Spleen (tissue), 11 donors: ENCODE measurements at regions not wholly inside any gene's neighbourhood (a gene's known extent, or its start where the extent isn't known, plus 50 kb on each side); places are given as distances from the start of the nearest gene placed in this dataset.

ENCODE experiments used
- DNase-seq: peaks from one replicate; pipeline ENCODE4 v3.0.0-alpha.2; 2020
- H3K27ac ChIP-seq, 8 donors: fragments of 200-600 bp; sonication (generic) in 7 of 8; 1 replicate in 4 of 8; 2 replicates in 4 of 8; pipeline versions ENCODE4 v1.5.0 to v1.8.0; 2016 to 2021; ENCODE audit warnings: inconsistent platforms in 4 of 8, mild to moderate bottlenecking in 4 of 8, moderate library complexity in 1 of 8
- H3K27me3 ChIP-seq, 7 donors: fragments of 200-600 bp; sonication (generic) in 6 of 7; replicated peaks in 1 of 7; 1 replicate in 4 of 7; 2 replicates in 3 of 7; pipeline versions ENCODE4 v1.5.0 to v1.8.0; 2016 to 2021; ENCODE audit warnings: inconsistent platforms in 3 of 7, mild to moderate bottlenecking in 1 of 7
- H3K36me3 ChIP-seq, 6 donors: fragments of 200-600 bp; sonication (generic) in 5 of 6; 1 replicate in 4 of 6; 2 replicates in 2 of 6; pipeline versions ENCODE4 v1.5.0 to v1.8.0; 2016 to 2021; ENCODE audit warnings: inconsistent platforms in 2 of 6
- H3K4me1 ChIP-seq, 6 donors: fragments of 200-600 bp; sonication (generic) in 5 of 6; 1 replicate in 3 of 6; 2 replicates in 3 of 6; pipeline versions ENCODE4 v1.5.0 to v1.8.0; 2016 to 2021; ENCODE audit warnings: inconsistent platforms in 3 of 6
- H3K4me3 ChIP-seq, 8 donors: fragments of 200-600 bp; sonication (generic) in 7 of 8; 1 replicate in 4 of 8; 2 replicates in 4 of 8; pipeline versions ENCODE4 v1.5.0 to v1.8.0; 2016 to 2021; ENCODE audit warnings: inconsistent platforms in 4 of 8, mild to moderate bottlenecking in 4 of 8, moderate library complexity in 2 of 8
- H3K9me3 ChIP-seq, 8 donors: fragments of 200-600 bp; sonication (generic) in 7 of 8; 1 replicate in 4 of 8; 2 replicates in 4 of 8; pipeline versions ENCODE4 v1.5.0 to v1.8.0; 2016 to 2021; ENCODE audit warnings: inconsistent platforms in 4 of 8
- POLR2A ChIP-seq, 3 donors: fragments of 450-650 bp; IDR thresholded peaks; one replicate each; pipeline ENCODE4 v1.5.1; 2017; ENCODE audit warnings: antibody characterized with exemption in 3 of 3, mild to moderate bottlenecking in 1 of 3
- POLR2AphosphoS5 ChIP-seq, 3 donors: sonication (generic); formaldehyde crosslinking; IDR thresholded peaks; one replicate each; pipeline ENCODE4 v1.5.1; 2017; ENCODE audit warnings: antibody characterized with exemption in 3 of 3
- WGBS, 5 donors: extraction: QIAGEN DNeasy Blood & Tissue Kit in 3 of 5; methylation state at CpG; one replicate each; pipeline versions ENCODE4 v1.1.5 to v1.1.7; 2013 to 2018; 5-methylcytosine and 5-hydroxymethylcytosine counted together
- intact Hi-C: fragments of 100-400 bp; cut with DNase I; formaldehyde crosslinking; loops from one replicate; pipeline ENCODE4 v1.15.0; 2023; ENCODE audit warnings: low total_unique reads
- TF ChIP-seq, protein P1 (sequence below), 11 experiments: fragments of 200-600 bp in 7 of 11; fragments of 450-650 bp in 4 of 11; sonication (generic) in 4 of 11; IDR thresholded peaks in 8 of 11; conservative IDR thresholded peaks in 3 of 11; 1 replicate in 7 of 11; 2 replicates in 4 of 11; pipeline versions ENCODE4 v1.4.0 to v1.8.0; 2016 to 2021; ENCODE audit warnings: antibody characterized with exemption in 11 of 11, inconsistent platforms in 4 of 11, mild to moderate bottlenecking in 1 of 11
- donor health status: healthy with polysubstance abuse.
- donor health status: DM: no; HTN: no; CAD: no; lungs with moderate emphysema.
- donor health status: DM: no; HTN: no; CAD: no.
- donor health status: Bipolar disorder and iron deficiency.
- donor health status: healthy.
- donor health status: DM: no; HTN: no; CAD: no.
- donor health status: DM: yes; HTN: yes; CAD: no.

DNA sequence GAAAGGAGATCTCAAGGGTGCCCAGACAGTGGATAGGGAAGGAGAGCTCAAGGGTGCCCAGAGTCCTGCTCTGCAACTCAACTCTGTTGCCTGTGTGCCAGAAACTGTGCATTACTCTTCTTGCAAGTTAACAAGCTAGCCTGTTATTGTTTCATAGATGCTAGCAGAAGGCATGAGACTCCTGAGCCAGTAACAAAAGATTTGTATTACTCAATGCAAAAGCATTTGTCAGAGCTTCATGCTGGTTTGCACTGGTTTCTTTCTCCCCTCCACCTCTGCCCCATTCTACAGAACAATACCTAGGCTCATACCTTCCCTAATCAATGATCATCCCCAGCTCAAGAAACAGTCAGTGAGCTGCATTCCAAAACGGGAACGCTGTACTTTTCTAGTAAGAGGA is 124.5 kb upstream of the NEIL3 start:
- Histone ChIP-seq H3K27ac (no peak overlapping the region), H3K9me3 (no peaks in the 10 kb centered on the region), H3K27me3 (no peaks in the 10 kb centered on the region), H3K36me3 (no peaks in the 10 kb centered on the region), H3K4me3 (no peak overlapping the region), H3K4me1 (no peaks in the 10 kb centered on the region)
- intact Hi-C loops = no loop called here
- no peak for TF ChIP-seq POLR2AphosphoS5 (IDR thresholded peaks at IDR 0.05)
- no peak for TF ChIP-seq POLR2A (IDR thresholded peaks at IDR 0.05)
- TF ChIP-seq, protein P1, sequence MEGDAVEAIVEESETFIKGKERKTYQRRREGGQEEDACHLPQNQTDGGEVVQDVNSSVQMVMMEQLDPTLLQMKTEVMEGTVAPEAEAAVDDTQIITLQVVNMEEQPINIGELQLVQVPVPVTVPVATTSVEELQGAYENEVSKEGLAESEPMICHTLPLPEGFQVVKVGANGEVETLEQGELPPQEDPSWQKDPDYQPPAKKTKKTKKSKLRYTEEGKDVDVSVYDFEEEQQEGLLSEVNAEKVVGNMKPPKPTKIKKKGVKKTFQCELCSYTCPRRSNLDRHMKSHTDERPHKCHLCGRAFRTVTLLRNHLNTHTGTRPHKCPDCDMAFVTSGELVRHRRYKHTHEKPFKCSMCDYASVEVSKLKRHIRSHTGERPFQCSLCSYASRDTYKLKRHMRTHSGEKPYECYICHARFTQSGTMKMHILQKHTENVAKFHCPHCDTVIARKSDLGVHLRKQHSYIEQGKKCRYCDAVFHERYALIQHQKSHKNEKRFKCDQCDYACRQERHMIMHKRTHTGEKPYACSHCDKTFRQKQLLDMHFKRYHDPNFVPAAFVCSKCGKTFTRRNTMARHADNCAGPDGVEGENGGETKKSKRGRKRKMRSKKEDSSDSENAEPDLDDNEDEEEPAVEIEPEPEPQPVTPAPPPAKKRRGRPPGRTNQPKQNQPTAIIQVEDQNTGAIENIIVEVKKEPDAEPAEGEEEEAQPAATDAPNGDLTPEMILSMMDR (IDR thresholded peaks at IDR 0.05 in 8 of 11, conservative IDR thresholded peaks at IDR 0.05 in 3 of 11) = no peak
- WGBS, 5 donors = 76 to 90% (median 80%) methylated on average over 2 of the region's 2 CpGs
- DNase-seq = no peak

DNA sequence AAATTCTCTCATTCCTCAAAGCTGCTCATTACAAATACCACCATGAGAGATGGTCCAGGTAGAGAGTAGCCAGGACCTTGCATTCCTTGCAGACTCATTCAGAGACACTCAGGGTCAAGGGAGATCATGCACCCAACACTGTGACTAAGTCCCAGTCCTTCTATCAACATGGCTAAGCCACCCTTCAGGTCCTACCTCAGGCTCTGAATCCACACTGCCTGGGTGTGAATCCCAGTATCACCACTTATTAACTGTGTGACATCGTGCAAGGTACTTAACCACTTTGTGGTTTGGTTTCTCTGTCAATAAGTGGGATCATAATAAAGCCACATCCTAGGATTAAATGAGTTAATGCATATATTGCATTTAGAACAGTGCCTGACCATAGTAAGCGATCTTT is 124.1 kb upstream of the NEIL3 start:
- Histone ChIP-seq H3K4me3 (no peak overlapping the region), H3K4me1 (no peaks in the 10 kb centered on the region), H3K9me3 (no peaks in the 10 kb centered on the region), H3K36me3 (no peaks in the 10 kb centered on the region), H3K27me3 (no peaks in the 10 kb centered on the region), H3K27ac (no peak overlapping the region)
- WGBS, 5 donors = 72 to 88% (median 76%) methylated on average over 2 of the region's 2 CpGs
- no peak for DNase-seq
- no peak for TF ChIP-seq POLR2A (IDR thresholded peaks at IDR 0.05)
- TF ChIP-seq, protein P1 (IDR thresholded peaks at IDR 0.05 in 8 of 11, conservative IDR thresholded peaks at IDR 0.05 in 3 of 11) = no peak
- no peak for TF ChIP-seq POLR2AphosphoS5 (IDR thresholded peaks at IDR 0.05)
- intact Hi-C loops = no loop called here

DNA sequence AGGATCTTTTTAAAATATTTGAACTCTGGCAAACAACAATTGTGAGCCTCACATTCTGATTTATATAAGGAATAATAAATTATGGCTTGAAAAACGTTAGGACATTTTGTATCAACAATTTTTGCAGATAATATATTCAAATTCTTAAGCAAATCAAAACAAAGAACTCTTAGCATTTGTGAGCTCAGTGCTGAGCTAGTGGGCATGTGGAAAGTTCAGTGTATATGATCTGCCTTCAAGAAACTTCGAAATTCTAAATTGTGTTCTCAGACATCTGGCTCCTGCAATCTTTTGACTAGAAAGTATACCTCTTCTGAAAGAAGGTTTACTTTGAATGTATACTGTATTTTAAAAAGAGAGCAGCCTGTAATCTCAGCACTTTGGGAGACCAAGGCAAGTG is 122.3 kb upstream of the NEIL3 start:
- no peak for DNase-seq
- Histone ChIP-seq H3K27me3 (no peaks in the 10 kb centered on the region), H3K27ac (no peak overlapping the region), H3K9me3 (no peaks in the 10 kb centered on the region), H3K4me3 (no peak overlapping the region), H3K4me1 (no peaks in the 10 kb centered on the region), H3K36me3 (no peaks in the 10 kb centered on the region)
- intact Hi-C loops = no loop called here
- TF ChIP-seq, protein P1 (IDR thresholded peaks at IDR 0.05 in 8 of 11, conservative IDR thresholded peaks at IDR 0.05 in 3 of 11) = no peak
- TF ChIP-seq POLR2AphosphoS5 (IDR thresholded peaks at IDR 0.05) (no peak), POLR2A (IDR thresholded peaks at IDR 0.05) (no peak)
- WGBS, 5 donors = 49 to 73% (median 52%) methylated on average over 2 of the region's 2 CpGs

DNA sequence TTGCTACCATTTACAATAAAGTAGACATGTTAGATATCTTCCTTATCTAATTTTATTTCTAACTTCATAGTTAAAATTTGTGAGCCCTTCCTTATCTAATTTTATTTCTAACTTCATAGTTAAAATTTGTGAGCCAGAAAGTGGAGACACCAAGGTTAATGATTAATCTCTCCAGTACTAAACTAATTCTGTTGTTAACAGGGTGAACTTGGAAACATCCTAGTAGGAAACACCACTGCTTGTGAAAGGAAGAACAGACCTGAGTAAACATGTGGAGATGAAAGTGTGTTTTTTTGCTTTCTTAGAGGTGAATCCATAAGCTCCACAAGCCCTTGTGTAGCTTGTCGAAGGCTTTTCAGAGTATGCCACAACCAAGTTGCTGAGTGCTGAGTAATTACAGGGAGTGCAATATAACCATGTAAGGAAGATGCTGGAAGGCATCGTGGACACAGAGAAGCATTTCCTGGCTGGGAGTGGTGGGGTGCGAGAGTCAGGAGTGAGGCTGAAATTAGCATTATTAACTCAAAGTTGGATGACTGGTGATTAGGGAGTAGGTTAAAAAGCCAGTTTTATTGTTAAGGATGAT is 118.6 kb upstream of the NEIL3 start:
- intact Hi-C loops = no loop called here
- 55 to 71% (median 63%) methylated on average over 3 of the region's 3 CpGs for WGBS, 5 donors

More for the DNA sequence above, 118.6 kb upstream of the NEIL3 start:
- Histone ChIP-seq H3K36me3 (no peaks in the 10 kb centered on the region), H3K4me3 (no peak overlapping the region), H3K9me3 (peaks cover 0 to 7% (median 0%) of the 10 kb centered on the region in 8 donors), H3K27me3 (no peaks in the 10 kb centered on the region), H3K4me1 (no peaks in the 10 kb centered on the region), H3K27ac (no peak overlapping the region)
- TF ChIP-seq, protein P1 (IDR thresholded peaks at IDR 0.05 in 8 of 11, conservative IDR thresholded peaks at IDR 0.05 in 3 of 11) = no peak
- TF ChIP-seq POLR2A (IDR thresholded peaks at IDR 0.05) (no peak), POLR2AphosphoS5 (IDR thresholded peaks at IDR 0.05) (no peak)
- no peak for DNase-seq
